Astrocyte of the cerebellum (primary cell): ENCODE measurements at regions not wholly inside any gene's neighbourhood (a gene's known extent, or its start where the extent isn't known, plus 50 kb on each side); places are given as distances from the start of the nearest gene placed in this dataset.

Experiments used
- DNase-seq: peaks from one replicate; pipeline ENCODE4 v3.0.0-alpha.2; 2011; ENCODE audit warnings: low read depth
- H3K4me3 ChIP-seq: 2 replicates; pipeline ENCODE4 v1.5.1; 2011; ENCODE audit warnings: mild to moderate bottlenecking, low read depth, low read length, moderate library complexity
- in situ Hi-C: cut with HindIII; loops from 2 replicates; pipeline ENCODE4 v1.10.0; 2017; ENCODE audit warnings: low sequenced_read_pairs
- TF ChIP-seq, protein P1 (sequence below): IDR thresholded peaks from 2 replicates; pipeline ENCODE4 v1.5.1; 2012; ENCODE audit warnings: low read length, low read depth, moderate library complexity, mild to moderate bottlenecking; ENCODE audit errors: missing control alignments

DNA sequence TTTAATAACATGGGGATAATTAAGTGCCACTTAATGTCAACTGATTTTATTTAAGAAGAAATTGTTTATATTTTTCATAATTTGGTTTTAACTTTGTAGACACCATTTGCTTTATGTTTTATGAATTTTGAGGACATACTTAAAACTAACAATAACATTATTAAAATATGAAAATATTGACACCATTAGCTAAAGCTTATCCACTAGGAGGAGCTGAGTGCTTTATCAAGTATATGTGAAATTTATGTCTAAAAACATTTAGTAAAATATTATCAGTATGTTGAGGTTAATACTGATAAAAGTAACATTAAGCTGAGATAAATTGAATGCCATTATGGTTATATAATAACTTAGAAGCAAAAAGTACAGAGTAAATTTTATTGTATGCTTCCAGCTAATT is 622.1 kb downstream of the ARL4A start:
- DNase-seq = no peak
- TF ChIP-seq, protein P1, sequence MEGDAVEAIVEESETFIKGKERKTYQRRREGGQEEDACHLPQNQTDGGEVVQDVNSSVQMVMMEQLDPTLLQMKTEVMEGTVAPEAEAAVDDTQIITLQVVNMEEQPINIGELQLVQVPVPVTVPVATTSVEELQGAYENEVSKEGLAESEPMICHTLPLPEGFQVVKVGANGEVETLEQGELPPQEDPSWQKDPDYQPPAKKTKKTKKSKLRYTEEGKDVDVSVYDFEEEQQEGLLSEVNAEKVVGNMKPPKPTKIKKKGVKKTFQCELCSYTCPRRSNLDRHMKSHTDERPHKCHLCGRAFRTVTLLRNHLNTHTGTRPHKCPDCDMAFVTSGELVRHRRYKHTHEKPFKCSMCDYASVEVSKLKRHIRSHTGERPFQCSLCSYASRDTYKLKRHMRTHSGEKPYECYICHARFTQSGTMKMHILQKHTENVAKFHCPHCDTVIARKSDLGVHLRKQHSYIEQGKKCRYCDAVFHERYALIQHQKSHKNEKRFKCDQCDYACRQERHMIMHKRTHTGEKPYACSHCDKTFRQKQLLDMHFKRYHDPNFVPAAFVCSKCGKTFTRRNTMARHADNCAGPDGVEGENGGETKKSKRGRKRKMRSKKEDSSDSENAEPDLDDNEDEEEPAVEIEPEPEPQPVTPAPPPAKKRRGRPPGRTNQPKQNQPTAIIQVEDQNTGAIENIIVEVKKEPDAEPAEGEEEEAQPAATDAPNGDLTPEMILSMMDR = no peak
- no peak overlapping the region for H3K4me3 ChIP-seq
- in situ Hi-C loops = no loop called here

DNA sequence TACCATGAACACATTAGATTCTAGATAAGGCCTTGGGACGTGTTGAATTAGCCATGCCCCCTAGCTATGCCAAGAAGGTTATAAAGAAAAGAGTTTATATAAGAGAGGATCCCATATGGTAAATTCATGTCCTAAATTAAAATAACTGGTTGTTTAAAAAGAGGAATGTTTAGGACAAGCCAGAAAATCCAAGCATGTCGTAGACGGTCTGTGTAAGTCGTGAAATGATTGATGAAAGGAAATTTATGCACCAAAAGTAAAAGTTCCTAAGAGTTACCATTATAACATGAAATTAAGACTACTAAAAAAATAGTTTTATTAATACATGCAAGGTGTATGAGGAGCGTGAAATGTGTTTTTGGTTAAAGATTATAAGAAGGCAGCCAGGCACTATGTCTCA is 624.9 kb downstream of the ARL4A start:
- TF ChIP-seq, protein P1 = no peak
- in situ Hi-C loops = no loop called here
- no peak overlapping the region for H3K4me3 ChIP-seq
- no peak for DNase-seq

DNA sequence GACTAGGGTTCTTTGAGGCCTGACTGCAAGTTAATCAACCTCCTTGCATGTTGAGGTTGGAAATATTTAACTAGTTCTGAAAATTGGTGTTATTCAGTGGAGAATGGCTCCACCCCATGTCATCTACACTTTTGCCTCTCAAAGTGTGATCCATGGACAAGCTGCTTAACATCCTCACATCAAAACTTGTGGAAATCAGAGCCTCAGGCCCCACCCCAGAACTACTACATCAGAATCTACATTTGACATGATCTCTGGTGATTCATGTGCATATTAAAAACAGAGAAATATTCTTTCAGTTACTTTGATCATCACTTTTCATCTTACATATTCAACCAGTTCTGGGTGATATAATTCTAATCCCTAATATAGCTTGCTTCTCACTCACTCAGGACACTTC is 632.9 kb downstream of the ARL4A start:
- in situ Hi-C loops = no loop called here

DNA sequence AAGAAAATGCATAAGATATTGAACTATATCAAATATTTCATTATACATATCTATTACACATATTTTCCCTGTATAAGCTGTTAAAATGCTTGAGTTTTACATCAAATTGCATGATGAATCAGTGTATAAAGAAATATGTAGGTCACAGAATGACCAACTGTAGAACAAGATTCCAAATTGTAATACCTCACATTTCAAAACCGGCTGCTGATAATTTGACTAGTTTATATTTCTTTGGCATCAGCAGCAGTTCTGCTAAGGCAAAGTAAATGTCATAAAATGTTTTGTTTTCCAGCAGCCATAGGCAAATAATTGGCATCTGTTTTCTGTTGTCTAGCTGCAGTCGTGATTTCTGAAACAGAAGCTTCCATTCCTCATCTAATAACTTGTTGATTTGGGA is 633.9 kb downstream of the ARL4A start:
- in situ Hi-C loops = no loop called here
- H3K4me3 ChIP-seq = no peak overlapping the region
- TF ChIP-seq, protein P1 = no peak
- no peak for DNase-seq

More for the DNA sequence above, 632.9 kb downstream of the ARL4A start:
- H3K4me3 ChIP-seq = no peak overlapping the region
- TF ChIP-seq, protein P1 = no peak
- DNase-seq = no peak

DNA sequence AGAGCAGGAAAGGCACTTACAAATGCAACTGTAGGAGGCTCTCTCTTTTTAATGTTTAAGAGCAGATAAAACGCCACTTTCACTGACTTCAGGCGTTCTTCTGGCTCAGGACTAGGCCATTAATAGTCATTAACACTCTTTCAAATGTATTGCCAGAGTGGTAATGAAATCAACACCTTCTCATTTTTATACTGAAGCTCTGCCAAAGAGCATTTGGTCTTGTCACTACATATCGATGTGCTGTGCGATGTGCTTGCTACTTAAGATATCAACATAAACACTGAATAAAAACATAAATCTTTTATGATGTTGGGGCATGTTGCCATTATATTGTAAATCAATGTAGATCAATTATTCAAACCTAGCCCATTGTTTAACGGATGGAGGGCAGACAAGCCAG is 634.7 kb downstream of the ARL4A start:
- TF ChIP-seq, protein P1 = no peak
- in situ Hi-C loops = no loop called here
- DNase-seq = no peak
- no peak overlapping the region for H3K4me3 ChIP-seq

DNA sequence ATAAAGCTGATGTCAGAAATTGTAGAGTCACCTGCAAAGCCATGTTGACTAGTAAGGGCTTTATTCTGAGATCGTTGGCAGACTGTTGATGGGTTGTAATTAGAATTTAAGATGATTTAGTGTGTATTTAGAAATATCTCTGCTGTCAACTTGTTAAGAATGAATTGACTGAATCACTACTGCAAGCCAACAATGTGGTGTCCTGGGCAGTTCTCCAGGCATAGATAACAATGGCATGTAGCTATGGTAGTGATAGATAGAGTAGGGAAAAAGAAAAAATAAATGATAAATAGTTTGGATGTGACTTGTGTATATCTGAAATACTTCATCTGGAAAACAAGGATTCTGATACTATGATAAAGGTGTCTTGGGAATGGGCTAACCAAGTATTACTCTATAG is 640.2 kb downstream of the ARL4A start:
- TF ChIP-seq, protein P1 = no peak
- in situ Hi-C loops = no loop called here
- no peak for DNase-seq
- no peak overlapping the region for H3K4me3 ChIP-seq

DNA sequence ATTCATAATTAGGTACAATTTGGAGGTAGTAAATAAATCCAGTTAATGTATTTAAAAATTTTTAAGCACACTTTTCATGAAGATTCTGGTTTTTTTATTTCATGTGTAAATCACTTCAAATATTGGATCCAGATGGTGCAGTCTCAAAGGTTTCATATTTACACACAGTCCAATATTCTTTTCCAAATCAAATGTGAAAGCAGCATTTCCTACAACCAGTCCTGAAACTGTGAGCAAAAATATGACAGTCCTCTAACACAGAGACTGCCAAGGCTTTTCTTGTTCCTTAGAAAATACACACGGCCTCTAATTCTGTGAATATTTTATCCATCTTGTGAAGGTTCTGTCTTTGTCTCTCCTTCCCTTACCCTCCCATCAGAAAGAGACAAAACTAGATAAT is 645.9 kb downstream of the ARL4A start:
- no peak for DNase-seq
- TF ChIP-seq, protein P1 = no peak
- in situ Hi-C loops = no loop called here
- H3K4me3 ChIP-seq = no peak overlapping the region
